ENCODE measurements at regions not wholly inside any gene's neighbourhood (a gene's known extent, or its start where the extent isn't known, plus 50 kb on each side); places are given as distances from the start of the nearest gene placed in this dataset.
"Not testable (repeated sequence)": the region's sequence is repeated elsewhere in the genome, so short reads cannot be mapped to it uniquely, and the experiment has no call there.

GRCh38 chrX:125089761-125090445 is 229.8 kb upstream of the TEX13C start:
- no peak for DNase-seq

- no peak for DNase-seq
Observed at GRCh38 chrX:125093852-125094251, 225.8 kb upstream of the TEX13C start.

GRCh38 chrX:125094901-125095300 is 224.8 kb upstream of the TEX13C start:
- no peak for DNase-seq

- no peak for DNase-seq
Observed at GRCh38 chrX:125096469-125096868, 223.2 kb upstream of the TEX13C start.

GRCh38 chrX:125096870-125097269 is 222.8 kb upstream of the TEX13C start:
- DNase-seq, result no peak

- peak in 1 of 2 donors; percentile 5 for DNase-seq
Observed at GRCh38 chrX:125101971-125102755, 217.5 kb upstream of the TEX13C start.

- DNase-seq, result no peak
Observed at GRCh38 chrX:125103693-125104092, 216.0 kb upstream of the TEX13C start.

- DNase-seq, result no peak
Observed at GRCh38 chrX:125108921-125109320, 210.8 kb upstream of the TEX13C start.

- no peak for DNase-seq
Observed at GRCh38 chrX:125131164-125131563, 188.5 kb upstream of the TEX13C start.

- DNase-seq, result no peak
Observed at GRCh38 chrX:125132274-125132673, 187.4 kb upstream of the TEX13C start.

GRCh38 chrX:125137521-125137920 is 182.2 kb upstream of the TEX13C start:
- no peak for DNase-seq

GRCh38 chrX:125150231-125150630 is 169.4 kb upstream of the TEX13C start:
- DNase-seq, result no peak

- DNase-seq, result no peak
Observed at GRCh38 chrX:125151146-125151545, 168.5 kb upstream of the TEX13C start.

GRCh38 chrX:125152011-125152410 is 167.7 kb upstream of the TEX13C start:
- no peak for DNase-seq

- DNase-seq, result no peak
Observed at GRCh38 chrX:125153621-125154020, 166.1 kb upstream of the TEX13C start.

GRCh38 chrX:125154288-125155257 is 165.1 kb upstream of the TEX13C start:
- DNase-seq, result not testable (repeated sequence)

- not testable (repeated sequence) for DNase-seq
Observed at GRCh38 chrX:125155296-125156033, 164.2 kb upstream of the TEX13C start.

- DNase-seq, result no peak
Observed at GRCh38 chrX:125170459-125170858, 149.2 kb upstream of the TEX13C start.

- DNase-seq, result no peak
Observed at GRCh38 chrX:125172531-125172930, 147.1 kb upstream of the TEX13C start.

- no peak for DNase-seq
Observed at GRCh38 chrX:125175991-125176584, 143.6 kb upstream of the TEX13C start.

GRCh38 chrX:125193921-125194320 is 125.8 kb upstream of the TEX13C start:
- DNase-seq, result no peak

- DNase-seq, result no peak
Observed at GRCh38 chrX:125198546-125198945, 121.1 kb upstream of the TEX13C start.
